Activated CD8-positive, alpha-beta T cell treated with anti-CD3 and anti-CD28 coated beads for 36 hours (primary cell): ENCODE measurements at regions not wholly inside any gene's neighbourhood (a gene's known extent, or its start where the extent isn't known, plus 50 kb on each side); places are given as distances from the start of the nearest gene placed in this dataset.

Source experiments
- ATAC-seq: fragments of 200-7000 bp; cut with Tn5 transposase; one replicate; pipeline ENCODE4 v1.10.0; 2021; ENCODE audit warnings: mild to moderate bottlenecking, moderate library complexity
- CTCF ChIA-PET: fragments of 350-600 bp; sonication (Branson Sonifier 250); formaldehyde crosslinking; loops from one replicate; lab custom pipeline; 2021; ENCODE audit warnings: antibody characterized with exemption; lab: Charles Lee
- POLR2A ChIA-PET: fragments of 350-600 bp; sonication (Branson Sonifier 250); formaldehyde crosslinking; loops from one replicate; lab custom pipeline; 2021; ENCODE audit warnings: antibody characterized with exemption; lab: Charles Lee
- DNase-seq: peaks from one replicate; pipeline ENCODE4 v3.0.0-alpha.2; 2020
- H3K27ac Mint-ChIP-seq: one replicate; pipeline ENCODE4 v1.8.0; 2021; ENCODE audit warnings: mild to moderate bottlenecking, mixed read lengths
- H3K27me3 Mint-ChIP-seq: one replicate; pipeline ENCODE4 v1.8.0; 2021; ENCODE audit warnings: mixed read lengths
- H3K36me3 Mint-ChIP-seq: one replicate; pipeline ENCODE4 v1.8.0; 2021; ENCODE audit warnings: low read depth, mixed read lengths
- H3K4me1 Mint-ChIP-seq: one replicate; pipeline ENCODE4 v1.8.0; 2021; ENCODE audit warnings: low read depth, mixed read lengths
- H3K4me3 Mint-ChIP-seq: one replicate; pipeline ENCODE4 v1.8.0; 2021; ENCODE audit warnings: mild to moderate bottlenecking, moderate library complexity, mixed read lengths
- H3K9me3 Mint-ChIP-seq: one replicate; pipeline ENCODE4 v1.8.0; 2021; ENCODE audit warnings: mixed read lengths
- intact Hi-C: fragments of 100-400 bp; cut with micrococcal nuclease; formaldehyde crosslinking; loops from one replicate; pipeline ENCODE4 v1.10.0; 2022
- TF ChIP-seq, protein P1 (sequence below): fragments of 200-600 bp; IDR thresholded peaks from one replicate; pipeline ENCODE4 v1.8.0; 2022; ENCODE audit warnings: antibody characterized with exemption, mild to moderate bottlenecking

DNA sequence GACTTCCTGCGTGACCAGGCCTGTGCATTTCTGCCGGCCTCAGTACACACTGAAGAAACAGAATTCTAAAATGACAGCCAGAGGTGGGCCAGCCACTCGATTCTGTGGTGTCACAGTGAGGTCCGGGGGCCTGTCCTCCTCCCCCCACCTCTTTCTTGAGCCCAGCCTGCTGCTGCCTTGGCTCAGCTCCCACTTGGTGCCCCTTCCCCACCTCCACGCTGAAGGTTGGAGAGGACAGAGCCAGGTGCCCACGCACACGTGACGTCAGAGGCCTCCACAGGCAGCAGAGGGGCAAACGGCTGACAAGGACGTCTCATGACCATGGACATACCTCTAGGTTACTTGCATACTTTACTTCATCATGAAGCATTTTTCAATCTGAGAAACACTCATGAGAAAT lies 78.0 kb upstream of the SHANK2 start:
- TF ChIP-seq, protein P1, sequence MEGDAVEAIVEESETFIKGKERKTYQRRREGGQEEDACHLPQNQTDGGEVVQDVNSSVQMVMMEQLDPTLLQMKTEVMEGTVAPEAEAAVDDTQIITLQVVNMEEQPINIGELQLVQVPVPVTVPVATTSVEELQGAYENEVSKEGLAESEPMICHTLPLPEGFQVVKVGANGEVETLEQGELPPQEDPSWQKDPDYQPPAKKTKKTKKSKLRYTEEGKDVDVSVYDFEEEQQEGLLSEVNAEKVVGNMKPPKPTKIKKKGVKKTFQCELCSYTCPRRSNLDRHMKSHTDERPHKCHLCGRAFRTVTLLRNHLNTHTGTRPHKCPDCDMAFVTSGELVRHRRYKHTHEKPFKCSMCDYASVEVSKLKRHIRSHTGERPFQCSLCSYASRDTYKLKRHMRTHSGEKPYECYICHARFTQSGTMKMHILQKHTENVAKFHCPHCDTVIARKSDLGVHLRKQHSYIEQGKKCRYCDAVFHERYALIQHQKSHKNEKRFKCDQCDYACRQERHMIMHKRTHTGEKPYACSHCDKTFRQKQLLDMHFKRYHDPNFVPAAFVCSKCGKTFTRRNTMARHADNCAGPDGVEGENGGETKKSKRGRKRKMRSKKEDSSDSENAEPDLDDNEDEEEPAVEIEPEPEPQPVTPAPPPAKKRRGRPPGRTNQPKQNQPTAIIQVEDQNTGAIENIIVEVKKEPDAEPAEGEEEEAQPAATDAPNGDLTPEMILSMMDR: no peak
- no peaks in the 10 kb centered on the region for H3K4me1 Mint-ChIP-seq
- H3K9me3 Mint-ChIP-seq: peaks cover 8% of the 10 kb centered on the region

DNA sequence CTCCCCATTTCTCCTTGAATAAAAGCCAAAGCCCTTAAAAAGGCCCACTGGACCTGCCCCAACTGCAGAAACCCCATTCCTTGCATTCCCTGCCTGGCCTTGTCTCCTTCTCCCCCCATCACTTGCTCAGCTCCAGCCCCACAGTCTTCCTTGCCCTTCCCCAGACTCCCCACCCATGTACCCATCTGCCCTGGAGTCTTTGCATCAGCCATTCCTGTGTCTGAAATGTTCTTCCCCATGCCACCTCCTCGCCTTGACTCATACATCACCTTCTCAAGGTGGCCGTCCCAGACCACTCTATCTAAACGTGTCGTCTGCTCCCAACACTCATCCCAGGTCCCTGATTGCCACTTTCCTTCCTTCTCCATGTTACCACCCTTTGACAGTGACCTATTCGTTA lies 77.4 kb upstream of the SHANK2 start:
- ChIA-PET POLR2A (no interaction called here), CTCF (no interaction called here)
- no peak for ATAC-seq
- DNase-seq: no peak
- TF ChIP-seq, protein P1: no peak
- Mint-ChIP-seq H3K27me3 (no peaks in the 10 kb centered on the region), H3K36me3 (no peaks in the 10 kb centered on the region), H3K4me1 (no peaks in the 10 kb centered on the region), H3K9me3 (peaks cover 8% of the 10 kb centered on the region), H3K27ac (no peak overlapping the region), H3K4me3 (no peak overlapping the region)
- intact Hi-C loops: no loop called here

More for the DNA sequence above, 78.0 kb upstream of the SHANK2 start:
- Mint-ChIP-seq H3K27ac (no peak overlapping the region), H3K27me3 (no peaks in the 10 kb centered on the region), H3K36me3 (no peaks in the 10 kb centered on the region), H3K4me3 (no peak overlapping the region)
- POLR2A ChIA-PET: no interaction called here
- intact Hi-C loops: no loop called here
- CTCF ChIA-PET: no interaction called here
- no peak for ATAC-seq
- no peak for DNase-seq

DNA sequence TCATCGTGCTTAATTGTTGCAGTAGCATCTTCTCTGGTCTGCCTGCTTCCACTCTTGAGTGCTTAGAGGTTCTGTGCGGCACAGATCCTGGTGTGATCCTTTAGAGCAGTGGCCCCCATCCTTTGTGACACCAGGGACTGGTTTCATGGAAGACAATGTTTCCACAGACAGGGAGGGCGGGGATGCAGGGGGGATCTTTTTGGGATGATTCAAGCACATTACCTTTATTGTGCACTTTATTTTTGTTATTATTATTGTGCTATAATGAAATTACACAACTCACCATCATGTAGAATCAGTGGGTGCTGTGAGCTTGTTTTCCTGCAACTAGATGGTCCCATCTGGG lies 76.8 kb upstream of the SHANK2 start:
- POLR2A ChIA-PET: no interaction called here
- Mint-ChIP-seq H3K4me3 (no peak overlapping the region), H3K4me1 (no peaks in the 10 kb centered on the region), H3K36me3 (no peaks in the 10 kb centered on the region), H3K9me3 (peaks cover 8% of the 10 kb centered on the region), H3K27me3 (no peaks in the 10 kb centered on the region), H3K27ac (no peak overlapping the region)
- ATAC-seq (no peak), DNase-seq (no peak)
- intact Hi-C loops: no loop called here
- TF ChIP-seq, protein P1: no peak
- CTCF ChIA-PET: no interaction called here

DNA sequence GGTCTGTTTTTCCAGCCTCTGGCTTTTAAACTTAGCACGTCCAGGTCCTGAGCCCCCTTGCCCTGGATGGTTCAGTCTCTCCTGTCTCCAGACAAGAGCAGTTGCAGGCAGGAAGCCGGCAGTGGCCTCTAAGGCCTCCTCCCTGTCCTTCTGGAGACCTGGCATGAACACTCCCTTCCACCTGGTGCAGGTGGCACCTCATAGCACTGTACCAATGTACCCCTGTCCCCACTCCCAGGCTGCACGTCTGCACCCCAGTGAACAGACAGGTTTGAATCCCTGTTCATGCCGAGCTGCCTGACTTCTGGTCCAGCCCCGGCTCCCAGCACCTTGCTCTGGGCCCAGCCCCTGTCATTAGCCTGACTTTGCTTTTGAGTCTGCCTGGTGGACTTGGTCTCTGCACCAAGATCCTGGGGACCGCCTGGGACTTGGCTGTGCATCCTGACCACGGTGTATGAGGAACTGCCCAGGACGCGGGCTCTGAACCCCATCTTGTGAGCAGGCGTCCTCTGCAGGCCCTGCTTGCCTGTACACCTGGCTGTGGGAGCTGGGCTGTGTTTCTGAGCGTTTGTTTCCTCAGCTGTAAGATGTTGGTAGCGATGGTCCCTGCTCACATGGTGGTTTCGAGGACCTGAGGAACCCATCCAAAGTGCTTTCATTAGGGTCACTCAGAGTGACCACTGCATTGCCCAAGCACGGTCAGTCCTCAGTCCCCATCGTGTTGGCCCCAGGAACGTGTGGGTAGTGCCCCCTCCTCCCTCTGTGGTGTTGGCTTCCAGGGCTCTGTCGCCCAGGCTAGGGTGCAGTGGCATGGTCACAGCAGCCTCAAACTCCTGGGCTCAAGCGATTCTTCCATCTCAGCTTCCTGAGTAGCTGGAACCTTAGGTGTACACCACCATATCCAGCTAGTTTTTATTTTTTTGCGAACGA lies 75.0 kb upstream of the SHANK2 start:
- intact Hi-C loops: no loop called here
- CTCF ChIA-PET: no interaction called here
- POLR2A ChIA-PET: no interaction called here

More for the DNA sequence above, 75.0 kb upstream of the SHANK2 start:
- Mint-ChIP-seq H3K4me3 (no peak overlapping the region), H3K27ac (no peak overlapping the region), H3K27me3 (no peaks in the 10 kb centered on the region), H3K36me3 (no peaks in the 10 kb centered on the region), H3K9me3 (no peaks in the 10 kb centered on the region), H3K4me1 (no peaks in the 10 kb centered on the region)
- DNase-seq (no peak), ATAC-seq (no peak)
- TF ChIP-seq, protein P1: no peak
